RWPE2 (cell line): ENCODE measurements at regions not wholly inside any gene's neighbourhood (a gene's known extent, or its start where the extent isn't known, plus 50 kb on each side); places are given as distances from the start of the nearest gene placed in this dataset.

Source experiments
- ATAC-seq: fragments of 200-7000 bp; cut with Tn5 transposase; 3 replicates; pipeline ENCODE4 v1.9.1; 2021; ENCODE audit warnings: low read depth
- DNase-seq: peaks from one replicate; pipeline ENCODE4 v3.0.0-alpha.2; 2020; ENCODE audit warnings: low spot score
- H3K27ac ChIP-seq: fragments of 450-650 bp; 2 replicates; pipeline ENCODE4 v1.5.1; 2017; ENCODE audit warnings: mild to moderate bottlenecking; ENCODE audit not compliant: poor library complexity, severe bottlenecking
- H3K27me3 ChIP-seq: fragments of 250-450 bp; sonication (Bioruptor Pico); 2 replicates; pipeline ENCODE4 v1.5.1; 2021; ENCODE audit warnings: mild to moderate bottlenecking, moderate library complexity; ENCODE audit not compliant: insufficient read depth, poor library complexity, severe bottlenecking
- H3K36me3 ChIP-seq: fragments of 250-450 bp; sonication (Bioruptor Pico); 2 replicates; pipeline ENCODE4 v1.5.1; 2020; ENCODE audit warnings: low read depth, mild to moderate bottlenecking, moderate library complexity
- H3K4me1 ChIP-seq: fragments of 250-450 bp; sonication (Bioruptor Pico); 2 replicates; pipeline ENCODE4 v1.5.1; 2021; ENCODE audit warnings: mild to moderate bottlenecking, moderate library complexity; ENCODE audit not compliant: insufficient read depth, poor library complexity, severe bottlenecking
- H3K4me3 ChIP-seq: fragments of 250-450 bp; sonication (Bioruptor Pico); 2 replicates; pipeline ENCODE4 v1.5.1; 2021; ENCODE audit warnings: mild to moderate bottlenecking, moderate library complexity; ENCODE audit not compliant: severe bottlenecking
- H3K9me3 ChIP-seq: fragments of 250-450 bp; sonication (Bioruptor Pico); 2 replicates; pipeline ENCODE4 v1.5.1; 2021; ENCODE audit warnings: mild to moderate bottlenecking, moderate library complexity; ENCODE audit not compliant: severe bottlenecking
- TF ChIP-seq, protein P1 (sequence below): fragments of 450-650 bp; IDR thresholded peaks from one replicate; pipeline ENCODE4 v1.5.1; 2017; ENCODE audit warnings: mild to moderate bottlenecking, moderate library complexity; ENCODE audit not compliant: poor library complexity, severe bottlenecking

DNA sequence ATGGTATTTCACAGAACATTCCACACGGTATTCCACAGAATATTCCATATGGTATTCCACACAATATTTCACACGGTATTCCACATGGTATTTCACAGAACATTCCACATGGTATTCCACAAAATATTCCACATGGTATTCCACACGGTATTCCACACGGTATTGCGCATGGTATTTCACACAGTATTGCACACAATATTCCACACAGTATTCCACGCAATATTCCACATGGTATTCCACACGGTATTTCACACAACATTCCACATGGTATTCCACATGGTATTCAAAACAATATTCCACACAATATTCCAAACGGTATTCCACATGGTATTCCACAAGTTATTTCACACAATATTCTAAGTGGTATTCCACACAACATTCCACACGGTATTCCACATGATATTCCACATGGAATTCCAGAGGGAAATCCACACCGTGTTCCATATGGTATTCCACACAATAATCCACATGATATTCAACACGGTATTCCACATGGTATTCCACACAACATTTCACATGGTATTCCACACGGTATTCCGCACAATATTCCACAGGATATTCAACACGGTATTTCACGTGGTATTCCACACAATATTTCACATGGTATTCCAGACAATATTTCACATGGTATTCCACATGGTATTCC, 136.7 kb upstream of the CHST15 start:
- ATAC-seq: no peak
- TF ChIP-seq, protein P1, sequence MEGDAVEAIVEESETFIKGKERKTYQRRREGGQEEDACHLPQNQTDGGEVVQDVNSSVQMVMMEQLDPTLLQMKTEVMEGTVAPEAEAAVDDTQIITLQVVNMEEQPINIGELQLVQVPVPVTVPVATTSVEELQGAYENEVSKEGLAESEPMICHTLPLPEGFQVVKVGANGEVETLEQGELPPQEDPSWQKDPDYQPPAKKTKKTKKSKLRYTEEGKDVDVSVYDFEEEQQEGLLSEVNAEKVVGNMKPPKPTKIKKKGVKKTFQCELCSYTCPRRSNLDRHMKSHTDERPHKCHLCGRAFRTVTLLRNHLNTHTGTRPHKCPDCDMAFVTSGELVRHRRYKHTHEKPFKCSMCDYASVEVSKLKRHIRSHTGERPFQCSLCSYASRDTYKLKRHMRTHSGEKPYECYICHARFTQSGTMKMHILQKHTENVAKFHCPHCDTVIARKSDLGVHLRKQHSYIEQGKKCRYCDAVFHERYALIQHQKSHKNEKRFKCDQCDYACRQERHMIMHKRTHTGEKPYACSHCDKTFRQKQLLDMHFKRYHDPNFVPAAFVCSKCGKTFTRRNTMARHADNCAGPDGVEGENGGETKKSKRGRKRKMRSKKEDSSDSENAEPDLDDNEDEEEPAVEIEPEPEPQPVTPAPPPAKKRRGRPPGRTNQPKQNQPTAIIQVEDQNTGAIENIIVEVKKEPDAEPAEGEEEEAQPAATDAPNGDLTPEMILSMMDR: no peak
- no peaks in the 10 kb centered on the region for H3K36me3 ChIP-seq
- H3K27me3 ChIP-seq: no peaks in the 10 kb centered on the region
- H3K27ac ChIP-seq: no peak overlapping the region
- no peaks in the 10 kb centered on the region for H3K9me3 ChIP-seq
- no peak overlapping the region for H3K4me3 ChIP-seq
- H3K4me1 ChIP-seq: no peaks in the 10 kb centered on the region
- no peak for DNase-seq

DNA sequence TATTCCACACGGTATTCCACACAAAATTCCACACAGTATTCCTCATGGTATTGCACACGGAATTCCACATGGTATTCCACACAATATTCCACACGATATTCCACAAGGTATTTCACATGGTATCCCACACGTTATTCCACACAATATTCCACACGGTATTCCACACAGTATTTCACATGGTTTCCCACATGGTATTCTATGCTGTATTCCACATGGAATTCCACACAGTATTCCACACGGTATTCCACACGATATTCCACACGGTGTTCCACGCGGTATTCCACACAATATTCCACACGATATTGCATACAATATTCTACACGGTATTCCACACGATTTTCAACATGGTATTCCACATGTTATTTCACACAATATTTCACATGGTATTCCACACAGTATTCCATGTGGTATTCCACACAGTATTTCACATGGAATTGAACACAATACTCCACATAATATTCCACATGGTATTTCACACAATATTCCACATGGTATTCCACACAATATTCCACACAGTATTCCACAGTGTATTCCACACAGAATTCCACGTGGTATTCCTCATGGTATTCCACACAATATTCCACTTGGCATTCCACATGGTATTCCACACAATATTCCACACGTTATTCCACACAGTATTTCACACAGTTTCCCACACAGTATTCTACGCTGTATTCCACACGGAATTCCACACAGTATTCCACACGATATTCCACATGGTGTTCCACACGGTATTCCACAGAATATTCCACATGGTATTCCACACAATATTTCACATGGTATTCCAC, 136.0 kb upstream of the CHST15 start:
- TF ChIP-seq, protein P1: no peak

DNA sequence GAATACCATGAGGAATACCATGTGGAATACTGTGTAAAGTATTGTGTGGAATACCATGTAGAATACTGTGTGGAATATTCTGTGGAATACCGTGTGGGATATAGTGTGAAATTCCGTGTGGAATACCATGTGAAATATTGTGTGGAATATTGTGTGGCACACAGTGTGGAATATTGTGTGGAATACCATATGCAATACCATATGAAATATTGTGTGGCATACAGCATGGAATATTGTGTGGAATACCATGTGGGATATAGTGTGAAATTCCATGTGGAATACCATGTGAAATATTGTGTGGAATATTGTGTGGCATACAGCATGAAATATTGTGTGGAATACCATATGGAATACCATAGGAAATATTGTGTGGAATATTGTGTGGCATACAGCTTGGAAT, 135.1 kb upstream of the CHST15 start:
- Histone ChIP-seq H3K9me3 (no peaks in the 10 kb centered on the region), H3K4me1 (no peaks in the 10 kb centered on the region), H3K36me3 (no peaks in the 10 kb centered on the region), H3K27me3 (no peaks in the 10 kb centered on the region), H3K27ac (no peak overlapping the region), H3K4me3 (no peak overlapping the region)
- TF ChIP-seq, protein P1: no peak
- ATAC-seq (no peak), DNase-seq (no peak)

More for the DNA sequence above, 136.0 kb upstream of the CHST15 start:
- Histone ChIP-seq H3K27me3 (no peaks in the 10 kb centered on the region), H3K9me3 (no peaks in the 10 kb centered on the region), H3K4me1 (no peaks in the 10 kb centered on the region), H3K36me3 (no peaks in the 10 kb centered on the region), H3K27ac (no peak overlapping the region), H3K4me3 (no peak overlapping the region)
- DNase-seq (no peak), ATAC-seq (no peak)

DNA sequence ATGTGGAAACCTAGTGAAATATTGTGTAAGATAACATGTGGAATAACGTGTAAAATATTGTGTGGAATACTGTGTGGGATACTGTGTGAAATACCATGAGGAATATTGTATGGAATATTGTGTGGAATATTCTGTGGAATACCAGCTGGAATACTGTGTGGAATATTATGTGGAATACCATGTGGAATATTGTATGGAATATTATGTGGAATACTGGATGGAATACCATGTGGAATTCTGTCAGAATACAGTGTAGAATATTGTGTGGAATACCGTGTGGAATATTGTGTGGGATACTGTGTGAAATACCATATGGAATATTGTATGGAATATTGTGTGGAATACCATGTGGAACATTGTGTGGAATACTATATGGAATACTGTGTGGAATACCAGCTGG, 134.6 kb upstream of the CHST15 start:
- DNase-seq (no peak), ATAC-seq (no peak)
- no peaks in the 10 kb centered on the region for H3K36me3 ChIP-seq
- H3K27me3 ChIP-seq: no peaks in the 10 kb centered on the region
- H3K27ac ChIP-seq: no peak overlapping the region
- H3K9me3 ChIP-seq: no peaks in the 10 kb centered on the region
- H3K4me3 ChIP-seq: no peak overlapping the region
- TF ChIP-seq, protein P1: no peak
- no peaks in the 10 kb centered on the region for H3K4me1 ChIP-seq
